WTC11 (cell line): ENCODE measurements at regions not wholly inside any gene's neighbourhood (a gene's known extent, or its start where the extent isn't known, plus 50 kb on each side); places are given as distances from the start of the nearest gene placed in this dataset.

Source experiments
- ATAC-seq: fragments of 200-7000 bp; cut with Tn5 transposase; 2 replicates; pipeline ENCODE4 v1.10.0; 2021; ENCODE audit warnings: mild to moderate bottlenecking, moderate library complexity
- CTCF ChIA-PET: fragments of 300-600 bp; sonication (Branson Sonifier 250); formaldehyde crosslinking; loops from one replicate; lab custom pipeline; 2021; ENCODE audit warnings: antibody characterized with exemption; lab: Charles Lee
- POLR2A ChIA-PET: fragments of 350-600 bp; sonication (Branson Sonifier 250); formaldehyde crosslinking; loops from one replicate; lab custom pipeline; 2021; ENCODE audit warnings: antibody characterized with exemption; lab: Charles Lee
- DNase-seq: peaks from one replicate; pipeline ENCODE4 v3.0.0; 2021; ENCODE audit warnings: low spot score
- H3K27ac Mint-ChIP-seq: 2 replicates; pipeline ENCODE4 v1.8.0; 2021; ENCODE audit warnings: mixed read lengths
- H3K27me3 Mint-ChIP-seq: 2 replicates; pipeline ENCODE4 v1.8.0; 2021; ENCODE audit warnings: low read depth, mild to moderate bottlenecking, moderate library complexity, mixed read lengths
- H3K36me3 Mint-ChIP-seq: 2 replicates; pipeline ENCODE4 v1.8.0; 2021; ENCODE audit warnings: mixed read lengths
- H3K4me1 Mint-ChIP-seq: 2 replicates; pipeline ENCODE4 v1.8.0; 2022; ENCODE audit warnings: mixed read lengths
- H3K4me3 Mint-ChIP-seq: 2 replicates; pipeline ENCODE4 v1.8.0; 2021; ENCODE audit warnings: mild to moderate bottlenecking, moderate library complexity, mixed read lengths
- H3K9me3 Mint-ChIP-seq: 2 replicates; pipeline ENCODE4 v1.8.0; 2021; ENCODE audit warnings: mixed read lengths
- CTCF ChIP-seq: fragments of 200-600 bp; IDR thresholded peaks from 2 replicates; pipeline ENCODE4 v1.8.0; 2022; ENCODE audit warnings: antibody characterized with exemption
- E2F4 ChIP-seq: sonication (generic); formaldehyde crosslinking; IDR thresholded peaks from 2 replicates; pipeline ENCODE4 v1.8.1; 2022; ENCODE audit warnings: low read depth, mild to moderate bottlenecking, moderate library complexity, missing genetic modification reagents, borderline replicate concordance
- ELF4 ChIP-seq: sonication (generic); formaldehyde crosslinking; IDR thresholded peaks from 2 replicates; pipeline ENCODE4 v1.8.1; 2022; ENCODE audit warnings: low read depth, mild to moderate bottlenecking, moderate library complexity, missing genetic modification reagents
- EMX1 ChIP-seq: fragments of 250-450 bp; sonication (Bioruptor Pico); IDR thresholded peaks from 2 replicates; pipeline ENCODE4 v1.8.0; 2021; ENCODE audit warnings: mild to moderate bottlenecking
- ERG ChIP-seq: fragments of 250-450 bp; sonication (Bioruptor Pico); IDR thresholded peaks from 2 replicates; pipeline ENCODE4 v1.8.0; 2021; ENCODE audit warnings: mild to moderate bottlenecking
- GRHL2 ChIP-seq: fragments of 250-450 bp; sonication (Bioruptor Pico); IDR thresholded peaks from 2 replicates; pipeline ENCODE4 v1.8.0; 2022; ENCODE audit warnings: mild to moderate bottlenecking, moderate library complexity; ENCODE audit not compliant: insufficient replicate concordance, severe bottlenecking
- HMGA2 ChIP-seq: fragments of 250-450 bp; sonication (Bioruptor Pico); IDR thresholded peaks from 2 replicates; pipeline ENCODE4 v1.4.0; 2021; ENCODE audit warnings: mild to moderate bottlenecking, moderate library complexity
- HMGXB4 ChIP-seq: sonication (generic); formaldehyde crosslinking; IDR thresholded peaks from 2 replicates; pipeline ENCODE4 v1.8.1; 2023; ENCODE audit warnings: mild to moderate bottlenecking, moderate library complexity, missing genetic modification reagents
- JAZF1 ChIP-seq: fragments of 250-450 bp; sonication (Bioruptor Pico); IDR thresholded peaks from 2 replicates; pipeline ENCODE4 v1.9.0; 2021; ENCODE audit warnings: moderate library complexity, mild to moderate bottlenecking, inconsistent platforms
- RORB ChIP-seq: fragments of 250-450 bp; sonication (Bioruptor Pico); IDR thresholded peaks from 2 replicates; pipeline ENCODE4 v1.9.0; 2021; ENCODE audit warnings: mild to moderate bottlenecking
- TEAD4 ChIP-seq: sonication (generic); formaldehyde crosslinking; IDR thresholded peaks from 2 replicates; pipeline ENCODE4 v1.8.0; 2022; ENCODE audit warnings: mild to moderate bottlenecking, missing genetic modification reagents
- USF2 ChIP-seq: sonication (generic); formaldehyde crosslinking; IDR thresholded peaks from 2 replicates; pipeline ENCODE4 v1.8.1; 2023; ENCODE audit warnings: mild to moderate bottlenecking, missing genetic modification reagents, moderate library complexity
- ZMAT4 ChIP-seq: fragments of 250-450 bp; sonication (Bioruptor Pico); IDR thresholded peaks from 2 replicates; pipeline ENCODE4 v1.9.0; 2021; ENCODE audit warnings: mild to moderate bottlenecking
- ZNF121 ChIP-seq: sonication (generic); formaldehyde crosslinking; IDR thresholded peaks from 2 replicates; pipeline ENCODE4 v1.8.0; 2023; ENCODE audit warnings: missing genetic modification reagents
- ZNF138 ChIP-seq: sonication (generic); formaldehyde crosslinking; conservative IDR thresholded peaks from 2 replicates; pipeline ENCODE4 v1.8.1; 2022; ENCODE audit warnings: mild to moderate bottlenecking, moderate library complexity, missing genetic modification reagents
- ZNF281 ChIP-seq: sonication (generic); formaldehyde crosslinking; IDR thresholded peaks from 2 replicates; pipeline ENCODE4 v1.8.0; 2023; ENCODE audit warnings: mild to moderate bottlenecking, missing genetic modification reagents
- ZNF512 ChIP-seq: sonication (generic); formaldehyde crosslinking; IDR thresholded peaks from 2 replicates; pipeline ENCODE4 v1.8.1; 2022; ENCODE audit warnings: missing genetic modification reagents, borderline replicate concordance

GRCh38 chr1:101379950-101380349 is 143.1 kb downstream of the S1PR1 start:
- CTCF ChIA-PET, result interaction anchor here (1.9 kb wide), 1 partner anchor 70 kb away, joined by 6 read pairs; no protein-coding TSS in a partner anchor
- H3K27ac Mint-ChIP-seq, result no peak overlapping the region

GRCh38 chr1:101382135-101382534 is 145.3 kb downstream of the S1PR1 start:
- Mint-ChIP-seq H3K27ac (peak overlapping the region; percentile 83), H3K4me3 (no peak overlapping the region), H3K4me1 (peaks cover 48% of the 10 kb centered on the region), H3K36me3 (peaks cover 15% of the 10 kb centered on the region), H3K9me3 (peaks cover 28% of the 10 kb centered on the region), H3K27me3 (no peaks in the 10 kb centered on the region)
- ATAC-seq (peak; percentile 97), DNase-seq (peak; percentile 21)
- ChIA-PET POLR2A (no interaction called here), CTCF (no interaction called here)
- no peak for TF ChIP-seq EMX1 (CRISPR knock-in tag)
- no peak for TF ChIP-seq ERG
- TF ChIP-seq ZNF138 (CRISPR knock-in tag), result no peak
- no peak for TF ChIP-seq TEAD4 (CRISPR knock-in tag)

More at GRCh38 chr1:101379950-101380349, 143.1 kb downstream of the S1PR1 start:
- TF ChIP-seq CTCF (no peak), E2F4 (CRISPR knock-in tag) (no peak)
- ATAC-seq (no peak), DNase-seq (no peak)
- POLR2A ChIA-PET, result no interaction called here
- peaks cover 13% of the 10 kb centered on the region; the same call in 1 of the 2 replicates for H3K9me3 Mint-ChIP-seq
- H3K36me3 Mint-ChIP-seq, result 0 out of 2 replicates have a peak, but pooled peaks cover 3% of the 10 kb centered on the region
- no peaks in the 10 kb centered on the region for H3K27me3 Mint-ChIP-seq
- no peak overlapping the region for H3K4me3 Mint-ChIP-seq
- peaks cover 59% of the 10 kb centered on the region for H3K4me1 Mint-ChIP-seq

- H3K27me3 Mint-ChIP-seq, result peaks cover 11% of the 10 kb centered on the region
- POLR2A ChIA-PET, result no interaction called here
- no peak for ATAC-seq
- H3K4me1 Mint-ChIP-seq, result peaks cover 6% of the 10 kb centered on the region; the same call in 1 of the 2 replicates
- H3K36me3 Mint-ChIP-seq, result peaks cover 24% of the 10 kb centered on the region
- no peak overlapping the region for H3K4me3 Mint-ChIP-seq
- H3K9me3 Mint-ChIP-seq, result peaks cover 36% of the 10 kb centered on the region
- CTCF ChIA-PET, result interaction anchor here (1.4 kb wide), 1 partner anchor 79 kb away, joined by 4 read pairs; no protein-coding TSS in a partner anchor
- H3K27ac Mint-ChIP-seq, result no peak overlapping the region
- no peak for DNase-seq
- no peak for TF ChIP-seq HMGXB4 (CRISPR knock-in tag)
- TF ChIP-seq RORB (CRISPR knock-in tag), result no peak
- TF ChIP-seq ZNF512 (CRISPR knock-in tag), result no peak
- no peak for TF ChIP-seq HMGA2 (CRISPR knock-in tag)
- TF ChIP-seq ZMAT4 (CRISPR knock-in tag), result no peak
- no peak for TF ChIP-seq ELF4
- no peak for TF ChIP-seq GRHL2 (CRISPR knock-in tag)
- no peak for TF ChIP-seq USF2 (CRISPR knock-in tag)
- TF ChIP-seq EMX1 (CRISPR knock-in tag), result no peak
- no peak for TF ChIP-seq ZNF121 (CRISPR knock-in tag)
- no peak for TF ChIP-seq ZNF281 (CRISPR knock-in tag)
- TF ChIP-seq JAZF1, result no peak
Measured at GRCh38 chr1:101388904-101389546, 152.2 kb downstream of the S1PR1 start.
